ENCODE measurements at regions not wholly inside any gene's neighbourhood (a gene's known extent, or its start where the extent isn't known, plus 50 kb on each side); places are given as distances from the start of the nearest gene placed in this dataset.
"Not testable (repeated sequence)": the region's sequence is repeated elsewhere in the genome, so short reads cannot be mapped to it uniquely, and the experiment has no call there.

- H3K9me3 ChIP-seq (ENCODE audit: low read depth); H3K27me3 ChIP-seq; H3K36me3 ChIP-seq (replicated peaks; ENCODE audit: insufficient read depth, low read depth); H4K20me1 ChIP-seq (ENCODE audit: insufficient read depth, poor library complexity, severe bottlenecking); DNase-seq (ENCODE audit: low spot score); H3K4me2 ChIP-seq; H3K4me3 ChIP-seq; H3K79me2 ChIP-seq; H3K27ac ChIP-seq; H3K9me2 ChIP-seq (replicated peaks; ENCODE audit: insufficient read depth); H3K4me1 ChIP-seq (ENCODE audit: insufficient read depth); H2AFZ ChIP-seq: not testable (repeated sequence)
- WGBS (ENCODE audit: low lambda C conversion rate, missing lambda C conversion rate), result 50% methylated on average over 1 of the region's 2 CpGs
Observed at GRCh38 chr9:66207914-66208313, 471.0 kb downstream of the FOXD4L4 start.

- H3K27me3 ChIP-seq; H3K27ac ChIP-seq; H4K20me1 ChIP-seq (ENCODE audit: insufficient read depth, poor library complexity, severe bottlenecking); H3K4me2 ChIP-seq; H3K4me3 ChIP-seq; H3K79me2 ChIP-seq; H3K9me3 ChIP-seq (ENCODE audit: low read depth); H3K4me1 ChIP-seq (ENCODE audit: insufficient read depth); DNase-seq (ENCODE audit: low spot score); H3K9me2 ChIP-seq (replicated peaks; ENCODE audit: insufficient read depth); H3K36me3 ChIP-seq (replicated peaks; ENCODE audit: insufficient read depth, low read depth); H2AFZ ChIP-seq: not testable (repeated sequence)
- no CpG with 5 or more reads among the region's 4 CpGs for WGBS (ENCODE audit: low lambda C conversion rate, missing lambda C conversion rate)
Observed at GRCh38 chr9:66244763-66245162, 507.8 kb downstream of the FOXD4L4 start.

GRCh38 chr9:66245481-66245880, 508.5 kb downstream of the FOXD4L4 start:
- WGBS (ENCODE audit: low lambda C conversion rate, missing lambda C conversion rate), result 48% methylated on average over 2 of the region's 3 CpGs
- not testable (repeated sequence) for H3K4me1 ChIP-seq (ENCODE audit: insufficient read depth); H3K4me2 ChIP-seq; DNase-seq (ENCODE audit: low spot score); H3K27me3 ChIP-seq; H3K27ac ChIP-seq; H3K9me2 ChIP-seq (replicated peaks; ENCODE audit: insufficient read depth); H3K9me3 ChIP-seq (ENCODE audit: low read depth); H3K4me3 ChIP-seq; H3K79me2 ChIP-seq; H4K20me1 ChIP-seq (ENCODE audit: insufficient read depth, poor library complexity, severe bottlenecking); H2AFZ ChIP-seq; H3K36me3 ChIP-seq (replicated peaks; ENCODE audit: insufficient read depth, low read depth)

GRCh38 chr9:66257581-66257980, 520.6 kb downstream of the FOXD4L4 start:
- not testable (repeated sequence) for H3K4me1 ChIP-seq (ENCODE audit: insufficient read depth); H3K36me3 ChIP-seq (replicated peaks; ENCODE audit: insufficient read depth, low read depth); H3K9me2 ChIP-seq (replicated peaks; ENCODE audit: insufficient read depth); H3K27ac ChIP-seq; H3K4me2 ChIP-seq; H3K9me3 ChIP-seq (ENCODE audit: low read depth); H3K4me3 ChIP-seq; H3K79me2 ChIP-seq; H2AFZ ChIP-seq; H3K27me3 ChIP-seq; H4K20me1 ChIP-seq (ENCODE audit: insufficient read depth, poor library complexity, severe bottlenecking); DNase-seq (ENCODE audit: low spot score)
- 67% methylated on average over 1 of the region's 3 CpGs for WGBS (ENCODE audit: low lambda C conversion rate, missing lambda C conversion rate)

- not testable (repeated sequence) for DNase-seq (ENCODE audit: low spot score); H3K4me1 ChIP-seq (ENCODE audit: insufficient read depth); H4K20me1 ChIP-seq (ENCODE audit: insufficient read depth, poor library complexity, severe bottlenecking); H3K36me3 ChIP-seq (replicated peaks; ENCODE audit: insufficient read depth, low read depth); H2AFZ ChIP-seq; H3K9me2 ChIP-seq (replicated peaks; ENCODE audit: insufficient read depth); H3K79me2 ChIP-seq; H3K4me2 ChIP-seq; H3K4me3 ChIP-seq; H3K27me3 ChIP-seq; H3K9me3 ChIP-seq (ENCODE audit: low read depth); H3K27ac ChIP-seq
- WGBS (ENCODE audit: low lambda C conversion rate, missing lambda C conversion rate), result no CpG with 5 or more reads among the region's 4 CpGs
Observed at GRCh38 chr9:66261576-66261975, 524.6 kb downstream of the FOXD4L4 start.

GRCh38 chr9:66263621-66264020, 526.7 kb downstream of the FOXD4L4 start:
- not testable (repeated sequence) for H3K79me2 ChIP-seq; H3K9me3 ChIP-seq (ENCODE audit: low read depth); H4K20me1 ChIP-seq (ENCODE audit: insufficient read depth, poor library complexity, severe bottlenecking); H3K27ac ChIP-seq; H3K4me3 ChIP-seq; H3K4me2 ChIP-seq; H3K4me1 ChIP-seq (ENCODE audit: insufficient read depth); H3K36me3 ChIP-seq (replicated peaks; ENCODE audit: insufficient read depth, low read depth); H3K9me2 ChIP-seq (replicated peaks; ENCODE audit: insufficient read depth); H3K27me3 ChIP-seq; H2AFZ ChIP-seq
- peak; percentile 1 for DNase-seq (ENCODE audit: low spot score)
- 83% methylated on average over 13 of the region's 17 CpGs for WGBS (ENCODE audit: low lambda C conversion rate, missing lambda C conversion rate)

GRCh38 chr9:66264786-66265185, 527.8 kb downstream of the FOXD4L4 start:
- H3K9me3 ChIP-seq (ENCODE audit: low read depth); H3K9me2 ChIP-seq (replicated peaks; ENCODE audit: insufficient read depth); H3K36me3 ChIP-seq (replicated peaks; ENCODE audit: insufficient read depth, low read depth); H3K4me3 ChIP-seq; H3K27ac ChIP-seq; H3K4me2 ChIP-seq; H3K27me3 ChIP-seq; H2AFZ ChIP-seq; H3K79me2 ChIP-seq; H3K4me1 ChIP-seq (ENCODE audit: insufficient read depth); H4K20me1 ChIP-seq (ENCODE audit: insufficient read depth, poor library complexity, severe bottlenecking): not testable (repeated sequence)
- peak; percentile 0 for DNase-seq (ENCODE audit: low spot score)
- WGBS (ENCODE audit: low lambda C conversion rate, missing lambda C conversion rate), result no CpG with 5 or more reads among the region's 24 CpGs

GRCh38 chr9:66266202-66266601, 529.3 kb downstream of the FOXD4L4 start:
- not testable (repeated sequence) for H3K27ac ChIP-seq
- WGBS (ENCODE audit: low lambda C conversion rate, missing lambda C conversion rate), result 91% methylated on average over 9 of the region's 19 CpGs

GRCh38 chr9:66266856-66267430, 530.0 kb downstream of the FOXD4L4 start:
- not testable (repeated sequence) for H3K79me2 ChIP-seq; H3K9me2 ChIP-seq (replicated peaks; ENCODE audit: insufficient read depth); H2AFZ ChIP-seq; H3K9me3 ChIP-seq (ENCODE audit: low read depth); H3K36me3 ChIP-seq (replicated peaks; ENCODE audit: insufficient read depth, low read depth); H3K4me3 ChIP-seq; H4K20me1 ChIP-seq (ENCODE audit: insufficient read depth, poor library complexity, severe bottlenecking); H3K27ac ChIP-seq; H3K4me2 ChIP-seq; H3K4me1 ChIP-seq (ENCODE audit: insufficient read depth); H3K27me3 ChIP-seq
- WGBS (ENCODE audit: low lambda C conversion rate, missing lambda C conversion rate), result 85% methylated on average over 10 of the region's 31 CpGs
- peak; percentile 0 for DNase-seq (ENCODE audit: low spot score)

More at GRCh38 chr9:66266202-66266601, 529.3 kb downstream of the FOXD4L4 start:
- H3K9me2 ChIP-seq (replicated peaks; ENCODE audit: insufficient read depth); H3K4me2 ChIP-seq; H3K36me3 ChIP-seq (replicated peaks; ENCODE audit: insufficient read depth, low read depth); H2AFZ ChIP-seq; H3K79me2 ChIP-seq; H3K9me3 ChIP-seq (ENCODE audit: low read depth); H4K20me1 ChIP-seq (ENCODE audit: insufficient read depth, poor library complexity, severe bottlenecking); H3K27me3 ChIP-seq; H3K4me1 ChIP-seq (ENCODE audit: insufficient read depth); H3K4me3 ChIP-seq: not testable (repeated sequence)
- peak; percentile 0 for DNase-seq (ENCODE audit: low spot score)

Data from hepatocyte (in vitro differentiated cells).